Choroid plexus epithelial cell (primary cell): ENCODE measurements at regions not wholly inside any gene's neighbourhood (a gene's known extent, or its start where the extent isn't known, plus 50 kb on each side); places are given as distances from the start of the nearest gene placed in this dataset.

Source experiments
- DNase-seq: peaks from one replicate; pipeline ENCODE4 v3.0.0-alpha.2; 2010; ENCODE audit warnings: low read depth
- H3K4me3 ChIP-seq: 2 replicates; pipeline ENCODE4 v1.5.1; 2011; ENCODE audit warnings: low read depth, mild to moderate bottlenecking, control low read depth, low read length, moderate library complexity
- CTCF ChIP-seq: conservative IDR thresholded peaks from 2 replicates; pipeline ENCODE4 v1.5.1; 2011; ENCODE audit warnings: low read depth, mild to moderate bottlenecking, control low read depth, inconsistent platforms, low read length, moderate library complexity

GRCh38 chr12:64997858-64998257 is 123.2 kb downstream of the WIF1 start:
- no peak for DNase-seq
- no peak overlapping the region for H3K4me3 ChIP-seq
- TF ChIP-seq CTCF: no peak

- H3K4me3 ChIP-seq: no peak overlapping the region
- DNase-seq: no peak
- no peak for TF ChIP-seq CTCF
These were observed 122.5 kb downstream of the WIF1 start for GRCh38 chr12:64998371-64999147.

GRCh38 chr12:64999148-64999425 is 122.0 kb downstream of the WIF1 start:
- DNase-seq: no peak
- no peak overlapping the region for H3K4me3 ChIP-seq
- no peak for TF ChIP-seq CTCF
